Right lung (tissue), 2 donors: ENCODE measurements at regions not wholly inside any gene's neighbourhood (a gene's known extent, or its start where the extent isn't known, plus 50 kb on each side); places are given as distances from the start of the nearest gene placed in this dataset.

Experiments
- DNase-seq, 2 donors: peaks; one replicate each; pipeline ENCODE4 v3.0.0-alpha.2; 2013

GRCh38 chr17:77890771-77891170 is 67.7 kb upstream of the TNRC6C start:
- DNase-seq, result no peak

DNA sequence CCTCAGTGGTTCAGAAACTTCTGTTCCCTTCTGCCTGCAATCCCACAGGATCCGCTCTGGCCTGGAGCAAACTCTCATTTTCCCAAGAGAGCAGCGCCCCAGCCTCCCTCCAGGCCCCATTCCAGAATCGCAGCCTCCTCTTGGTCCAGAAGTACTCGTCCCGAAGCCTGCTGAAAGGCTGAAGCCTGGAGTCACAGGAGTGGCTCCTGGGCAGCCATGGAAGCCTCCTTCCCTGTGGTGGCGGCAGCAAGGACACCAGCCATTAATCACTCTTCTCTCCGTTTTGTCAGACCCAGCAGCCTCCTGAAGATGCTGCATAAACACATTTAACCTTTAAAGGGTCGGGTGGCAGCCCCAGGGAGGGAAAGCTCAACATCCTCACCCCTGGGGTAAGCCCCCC is 66.9 kb upstream of the TNRC6C start:
- DNase-seq, result no peak

DNA sequence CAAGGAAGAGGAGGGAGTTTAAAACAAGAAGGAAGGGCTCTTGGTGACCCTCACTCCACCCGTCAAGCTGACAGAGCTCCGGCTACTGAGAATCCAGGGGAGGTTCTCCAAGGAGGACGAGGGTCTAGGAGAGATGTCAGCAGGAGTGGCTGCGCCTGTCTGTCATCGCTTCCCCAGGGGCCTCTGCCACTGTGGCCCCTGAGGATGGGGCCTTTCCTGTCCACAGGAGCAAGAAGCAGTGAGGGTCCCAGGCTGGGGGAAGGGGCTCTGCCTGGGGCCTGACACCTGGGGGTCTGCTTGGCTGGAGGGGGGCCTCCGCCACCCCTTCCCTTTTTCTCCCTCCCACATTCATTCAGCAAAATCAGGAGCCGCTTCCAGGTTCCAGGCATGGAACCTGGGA is 66.5 kb upstream of the TNRC6C start:
- DNase-seq, result no peak

DNA sequence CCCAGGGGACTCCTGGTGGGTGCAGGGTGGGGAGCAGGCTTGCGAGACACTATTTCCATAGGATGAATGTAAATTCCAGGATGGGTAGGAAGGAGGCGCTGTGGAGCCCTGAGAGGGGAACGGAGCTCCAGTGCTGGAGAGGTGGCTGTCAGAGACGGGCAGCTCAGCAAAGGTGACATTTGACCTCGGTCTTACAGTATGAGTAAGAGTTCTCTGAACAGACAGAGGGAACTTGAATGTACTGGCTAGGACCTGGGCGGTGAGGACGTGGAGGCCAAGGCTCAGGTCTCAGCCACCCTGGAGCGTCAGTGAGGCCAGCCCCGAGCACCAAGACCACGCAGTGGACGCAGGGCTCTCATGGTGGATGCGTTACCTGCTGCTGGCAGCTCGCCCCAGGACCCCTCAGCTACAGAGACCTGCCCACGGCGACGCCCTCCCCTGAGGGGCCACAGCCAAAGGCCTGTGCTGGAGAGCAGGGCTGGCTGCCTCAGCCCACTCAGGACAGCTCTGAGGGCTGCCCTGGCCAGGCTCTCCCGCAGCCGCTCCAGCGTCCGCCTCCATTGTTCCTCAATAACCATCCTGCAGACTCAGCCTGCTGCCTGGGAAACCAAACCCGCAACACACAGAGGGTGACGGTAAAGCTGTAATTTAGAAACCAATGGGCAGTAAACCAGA is 65.9 kb upstream of the TNRC6C start:
- DNase-seq, result no peak

DNA sequence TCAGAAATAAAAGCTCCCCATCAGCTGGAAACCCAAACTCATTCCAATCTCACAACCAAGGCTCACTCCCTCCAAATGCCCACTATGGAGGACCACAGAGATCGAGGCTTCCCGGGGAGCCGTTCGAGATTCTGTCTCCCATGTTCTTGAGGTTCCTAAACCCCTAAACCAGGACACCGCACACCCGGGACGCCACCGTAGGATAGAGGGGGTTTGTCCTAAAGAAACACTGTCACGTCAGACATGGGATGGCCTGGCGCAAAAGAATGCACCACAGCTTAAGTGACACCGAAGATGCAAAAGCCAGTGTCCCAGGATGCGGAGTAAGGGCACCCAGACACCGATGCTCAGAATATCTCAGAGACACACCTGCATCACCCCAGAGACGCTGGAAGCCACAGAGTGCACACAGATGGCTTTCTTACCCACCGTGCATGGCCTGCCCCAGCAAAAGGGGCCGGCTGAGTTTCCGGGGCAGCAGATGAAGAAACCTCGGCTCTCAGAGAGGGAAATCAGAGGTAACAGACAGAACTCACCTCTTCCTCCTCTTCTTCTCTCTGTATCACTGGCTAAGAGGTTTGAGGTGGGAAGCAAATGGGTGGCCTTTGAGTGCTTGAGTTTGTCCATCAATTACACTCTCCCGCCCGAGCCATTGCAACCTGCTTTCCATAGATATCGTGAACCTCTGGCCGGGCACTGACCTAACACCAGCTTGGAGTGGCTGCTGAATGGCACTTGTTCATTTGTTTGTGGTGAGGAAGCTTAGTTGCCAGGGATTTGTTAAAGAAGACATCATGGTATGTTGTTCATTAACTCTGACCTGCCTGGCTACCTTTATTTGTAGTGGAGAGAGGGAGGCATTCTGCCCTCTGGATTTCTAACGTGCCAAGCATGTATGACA is 65.1 kb upstream of the TNRC6C start:
- no peak for DNase-seq

GRCh38 chr17:77894126-77894956 is 64.2 kb upstream of the TNRC6C start:
- no peak for DNase-seq

- DNase-seq, result no peak
Measured at GRCh38 chr17:77897741-77898301, 60.7 kb upstream of the TNRC6C start.

GRCh38 chr17:77898521-77899434 is 59.7 kb upstream of the TNRC6C start:
- DNase-seq, result no peak

DNA sequence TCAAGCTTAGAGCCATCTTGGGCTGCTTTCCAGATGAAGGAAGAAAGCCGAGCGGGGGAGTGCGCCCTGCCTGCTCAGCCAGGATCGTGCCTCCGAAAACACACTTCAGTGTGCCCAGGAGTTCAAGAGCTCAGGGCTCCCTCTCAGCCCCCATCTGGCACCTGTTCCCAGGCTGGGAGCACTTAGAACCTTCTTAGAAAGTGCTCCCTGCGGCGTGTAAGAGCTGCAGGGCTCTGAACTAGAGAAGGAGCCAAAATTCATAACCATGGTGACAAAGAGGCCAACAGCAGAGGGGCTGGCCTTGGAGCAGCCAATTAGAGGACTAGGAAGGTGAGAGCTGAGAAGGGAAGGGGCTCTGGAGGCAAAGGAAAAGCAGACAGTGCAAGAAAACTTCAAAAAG is 59.0 kb upstream of the TNRC6C start:
- DNase-seq, result peak; percentile 64

GRCh38 chr17:77901481-77901880 is 57.0 kb upstream of the TNRC6C start:
- no peak for DNase-seq

DNA sequence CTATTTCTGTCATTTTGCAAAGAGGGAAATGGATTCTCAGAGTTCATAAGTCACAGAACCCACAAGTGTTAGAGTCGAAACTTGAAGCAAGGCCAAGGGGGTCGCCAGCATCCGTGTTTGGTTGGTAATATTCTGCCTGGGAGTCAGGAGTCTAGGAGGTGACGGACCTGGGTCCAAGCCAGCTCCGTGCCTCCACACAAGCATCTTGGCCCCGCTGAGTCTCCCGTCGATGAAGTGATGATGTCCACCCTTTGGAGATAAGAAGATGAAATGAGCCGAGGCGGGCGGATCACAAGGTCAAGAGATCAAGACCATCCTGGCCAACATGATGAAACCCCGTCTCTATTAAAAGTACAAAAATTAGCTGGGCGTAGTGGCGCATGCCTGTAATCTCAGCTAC is 53.2 kb upstream of the TNRC6C start:
- DNase-seq, result no peak

GRCh38 chr17:77905766-77906165 is 52.7 kb upstream of the TNRC6C start:
- no peak for DNase-seq

DNA sequence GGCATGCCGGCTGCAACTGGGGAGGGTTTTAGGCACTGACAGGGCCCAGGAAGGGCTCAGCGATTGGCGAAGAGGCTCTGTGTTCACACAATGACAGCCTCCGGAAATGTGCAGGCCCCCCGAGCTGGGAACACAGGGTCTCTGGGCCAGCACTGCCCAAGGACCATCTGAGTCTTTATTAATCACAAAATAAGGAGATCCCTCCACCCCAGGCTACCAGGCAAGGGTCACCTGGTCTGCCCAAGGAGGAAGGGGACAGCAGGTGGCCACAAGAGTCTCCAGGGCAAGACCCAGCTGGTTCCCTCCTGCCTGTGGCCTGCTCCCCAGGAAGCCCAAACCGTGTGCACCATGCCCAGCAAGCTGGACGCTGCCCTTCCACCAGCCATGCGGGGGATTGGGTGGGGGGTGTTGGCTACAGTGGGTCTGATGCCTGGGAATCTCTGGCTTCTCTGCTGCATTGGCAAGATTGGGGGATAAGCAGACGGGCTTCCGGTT is 52.1 kb upstream of the TNRC6C start:
- no peak for DNase-seq

DNA sequence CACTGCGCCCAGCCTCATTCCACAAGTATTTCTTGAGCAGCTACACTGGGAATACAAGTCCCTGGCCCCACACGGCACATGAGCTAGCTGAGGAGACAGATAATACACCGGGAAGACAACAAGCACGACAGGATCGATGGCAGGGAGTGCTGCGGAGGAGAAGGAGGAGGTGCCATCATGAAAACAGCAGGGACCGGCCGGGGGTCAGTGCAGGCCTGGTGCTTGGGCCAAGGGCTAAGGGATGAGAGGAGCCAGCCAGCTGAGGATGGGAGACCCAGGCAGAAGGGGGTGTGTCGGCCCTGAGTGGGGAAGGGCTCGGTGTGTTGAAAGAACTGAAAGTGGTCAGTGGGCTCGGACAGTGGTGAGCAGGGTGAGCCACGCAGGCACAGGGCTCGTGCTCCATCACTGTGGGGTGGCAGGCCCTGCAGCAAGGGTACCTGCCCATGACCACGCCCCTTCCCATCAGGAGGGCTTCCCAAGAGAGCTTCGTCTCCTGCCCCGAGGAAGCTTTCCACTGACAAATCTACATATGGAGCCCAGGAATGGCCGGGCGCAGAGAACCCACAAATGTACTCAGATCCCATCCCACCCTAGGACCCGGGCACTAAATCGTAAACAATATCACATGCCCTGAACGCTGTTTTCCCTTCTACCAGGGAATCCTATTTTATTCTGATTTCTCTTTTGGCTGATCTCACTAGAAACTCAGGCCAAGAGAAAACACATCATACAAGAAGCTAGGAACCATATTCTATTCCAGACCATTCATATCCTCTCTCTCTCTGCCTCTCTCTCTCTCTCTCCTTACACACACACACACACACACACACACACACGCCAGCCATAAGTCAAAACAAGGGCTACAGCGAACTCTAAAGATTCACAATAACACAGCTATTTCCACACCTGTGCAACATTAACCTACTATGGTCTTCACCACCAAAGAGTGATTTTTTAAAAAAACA is 50.7 kb upstream of the TNRC6C start:
- DNase-seq, result no peak

- DNase-seq, result no peak
Measured at GRCh38 chr17:77908501-77908900, 50.0 kb upstream of the TNRC6C start.
